MM.1S (cell line): ENCODE measurements at regions not wholly inside any gene's neighbourhood (a gene's known extent, or its start where the extent isn't known, plus 50 kb on each side); places are given as distances from the start of the nearest gene placed in this dataset.

ENCODE experiments used
- DNase-seq: peaks from one replicate; pipeline ENCODE4 v3.0.0-alpha.2; 2015
- H2AFZ ChIP-seq: fragments of 300-600 bp; sonication (generic); 2 replicates; pipeline ENCODE4 v1.6.0; 2016; ENCODE audit warnings: antibody characterized with exemption, low read length
- H3F3A ChIP-seq: fragments of 300-600 bp; sonication (generic); 2 replicates; pipeline ENCODE4 v1.6.1; 2016; ENCODE audit warnings: mild to moderate bottlenecking, antibody characterized with exemption, low read length, moderate library complexity, mixed read lengths; ENCODE audit not compliant: insufficient read depth
- H3K27ac ChIP-seq: fragments of 300-600 bp; sonication (generic); 2 replicates; pipeline ENCODE4 v1.5.1; 2016; ENCODE audit warnings: mild to moderate bottlenecking, low read length
- H3K27me3 ChIP-seq: fragments of 300-600 bp; sonication (generic); replicated peaks from 2 replicates; pipeline ENCODE4 v1.6.0; 2016; ENCODE audit warnings: low read length; ENCODE audit not compliant: insufficient read depth
- H3K36me3 ChIP-seq: fragments of 300-600 bp; sonication (generic); replicated peaks from 2 replicates; pipeline ENCODE4 v1.6.1; 2016; ENCODE audit warnings: mild to moderate bottlenecking, low read length, mixed read lengths; ENCODE audit not compliant: insufficient read depth
- H3K4me1 ChIP-seq: fragments of 300-600 bp; sonication (generic); 2 replicates; pipeline ENCODE4 v1.6.1; 2016; ENCODE audit warnings: low read length, mixed read lengths
- H3K4me2 ChIP-seq: fragments of 300-600 bp; sonication (generic); 2 replicates; pipeline ENCODE4 v1.6.0; 2016; ENCODE audit warnings: low read depth, low read length
- H3K4me3 ChIP-seq: fragments of 300-600 bp; sonication (generic); 2 replicates; pipeline ENCODE4 v1.5.1; 2016; ENCODE audit warnings: low read length, mixed read lengths
- H3K79me2 ChIP-seq: fragments of 300-600 bp; sonication (generic); 2 replicates; pipeline ENCODE4 v1.6.1; 2016; ENCODE audit warnings: mixed run types, low read length, mixed read lengths
- H3K9ac ChIP-seq: fragments of 300-600 bp; sonication (generic); 2 replicates; pipeline ENCODE4 v1.6.1; 2016; ENCODE audit warnings: low read length, mixed read lengths
- H3K9me2 ChIP-seq: fragments of 300-600 bp; sonication (generic); replicated peaks from 2 replicates; pipeline ENCODE4 v1.6.1; 2016; ENCODE audit warnings: mild to moderate bottlenecking, low read length, mixed read lengths; ENCODE audit not compliant: insufficient read depth
- H3K9me3 ChIP-seq: fragments of 300-600 bp; sonication (generic); replicated peaks from 2 replicates; pipeline ENCODE4 v1.6.1; 2016; ENCODE audit warnings: mild to moderate bottlenecking, low read length, mixed read lengths; ENCODE audit not compliant: insufficient read depth
- H4K20me1 ChIP-seq: fragments of 300-600 bp; sonication (generic); 2 replicates; pipeline ENCODE4 v1.6.1; 2016; ENCODE audit warnings: mild to moderate bottlenecking, low read length, moderate library complexity, mixed read lengths; ENCODE audit not compliant: insufficient read depth
- EZH2 ChIP-seq: fragments of 300-600 bp; sonication (generic); optimal IDR thresholded peaks from 2 replicates; pipeline ENCODE3; 2017; ENCODE audit warnings: low read depth, mild to moderate bottlenecking, antibody characterized with exemption, low read length, mixed read lengths
- EZH2phosphoT487 ChIP-seq: fragments of 300-600 bp; sonication (generic); IDR thresholded peaks from 2 replicates; pipeline ENCODE4 v1.6.1; 2018; ENCODE audit warnings: antibody characterized with exemption, low read length
- TF ChIP-seq, protein P1 (sequence below): fragments of 300-600 bp; sonication (generic); IDR thresholded peaks from 2 replicates; pipeline ENCODE4 v1.5.1; 2016; ENCODE audit warnings: antibody characterized with exemption, low read length, mixed read lengths

DNA sequence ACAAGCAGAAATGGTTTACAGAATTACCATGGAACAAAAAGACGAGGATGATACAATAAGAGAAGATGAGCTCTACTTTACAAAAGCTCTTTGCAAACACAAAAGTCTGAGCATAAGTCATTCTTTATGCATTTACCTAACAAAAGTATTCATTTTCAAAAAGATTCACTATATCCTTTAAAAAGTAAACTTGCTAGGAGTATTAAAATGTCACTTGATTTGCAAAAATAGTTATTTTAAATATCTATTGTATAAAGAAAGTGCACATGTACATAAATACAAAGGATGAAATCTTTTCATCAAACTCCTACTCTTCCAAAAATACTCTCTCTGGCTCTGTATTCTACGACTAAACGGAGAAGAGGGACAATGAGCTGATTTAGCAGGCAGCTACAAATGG lies 146.4 kb upstream of the STEAP1 start:
- Histone ChIP-seq H3K79me2 (no peaks in the 10 kb centered on the region), H3K36me3 (no peaks in the 10 kb centered on the region), H3K4me3 (no peak overlapping the region), H3F3A (no peaks in the 10 kb centered on the region), H4K20me1 (no peaks in the 10 kb centered on the region), H3K27ac (no peak overlapping the region), H3K9me2 (no peaks in the 10 kb centered on the region), H3K4me2 (no peak overlapping the region), H2AFZ (no peak overlapping the region), H3K27me3 (no peaks in the 10 kb centered on the region), H3K9me3 (no peaks in the 10 kb centered on the region), H3K9ac (no peak overlapping the region), H3K4me1 (no peaks in the 10 kb centered on the region)
- TF ChIP-seq, protein P1, sequence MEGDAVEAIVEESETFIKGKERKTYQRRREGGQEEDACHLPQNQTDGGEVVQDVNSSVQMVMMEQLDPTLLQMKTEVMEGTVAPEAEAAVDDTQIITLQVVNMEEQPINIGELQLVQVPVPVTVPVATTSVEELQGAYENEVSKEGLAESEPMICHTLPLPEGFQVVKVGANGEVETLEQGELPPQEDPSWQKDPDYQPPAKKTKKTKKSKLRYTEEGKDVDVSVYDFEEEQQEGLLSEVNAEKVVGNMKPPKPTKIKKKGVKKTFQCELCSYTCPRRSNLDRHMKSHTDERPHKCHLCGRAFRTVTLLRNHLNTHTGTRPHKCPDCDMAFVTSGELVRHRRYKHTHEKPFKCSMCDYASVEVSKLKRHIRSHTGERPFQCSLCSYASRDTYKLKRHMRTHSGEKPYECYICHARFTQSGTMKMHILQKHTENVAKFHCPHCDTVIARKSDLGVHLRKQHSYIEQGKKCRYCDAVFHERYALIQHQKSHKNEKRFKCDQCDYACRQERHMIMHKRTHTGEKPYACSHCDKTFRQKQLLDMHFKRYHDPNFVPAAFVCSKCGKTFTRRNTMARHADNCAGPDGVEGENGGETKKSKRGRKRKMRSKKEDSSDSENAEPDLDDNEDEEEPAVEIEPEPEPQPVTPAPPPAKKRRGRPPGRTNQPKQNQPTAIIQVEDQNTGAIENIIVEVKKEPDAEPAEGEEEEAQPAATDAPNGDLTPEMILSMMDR, result no peak
- no peak for TF ChIP-seq EZH2
- no peak for TF ChIP-seq EZH2phosphoT487
- no peak for DNase-seq

DNA sequence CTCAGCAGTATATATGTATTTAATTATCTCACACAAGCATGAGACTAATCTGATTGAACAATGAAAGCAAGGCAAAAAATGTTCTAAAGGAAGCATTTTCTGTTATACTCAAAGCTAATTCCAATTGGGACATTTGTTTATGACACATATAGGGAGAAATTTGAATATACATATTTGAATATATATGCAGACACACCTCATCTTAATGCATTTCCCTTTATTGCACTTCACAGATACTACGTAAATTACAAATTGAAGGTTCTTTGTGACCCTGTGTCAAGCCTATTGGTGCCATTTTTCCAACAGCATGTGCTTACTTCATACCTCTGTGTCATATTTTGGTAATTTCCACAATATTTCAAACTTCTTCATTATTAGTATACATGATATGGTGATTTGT lies 132.1 kb upstream of the STEAP1 start:
- Histone ChIP-seq H3K9me3 (no peaks in the 10 kb centered on the region), H3K79me2 (no peaks in the 10 kb centered on the region), H4K20me1 (no peaks in the 10 kb centered on the region), H3F3A (no peaks in the 10 kb centered on the region), H3K4me2 (no peak overlapping the region), H3K4me1 (no peaks in the 10 kb centered on the region), H3K36me3 (no peaks in the 10 kb centered on the region; the same call in 1 of the 2 replicates), H3K9me2 (no peaks in the 10 kb centered on the region), H3K4me3 (no peak overlapping the region), H3K9ac (no peak overlapping the region), H2AFZ (no peak overlapping the region), H3K27ac (no peak overlapping the region), H3K27me3 (no peaks in the 10 kb centered on the region)
- TF ChIP-seq, protein P1, result no peak
- no peak for TF ChIP-seq EZH2
- no peak for TF ChIP-seq EZH2phosphoT487
- no peak for DNase-seq

DNA sequence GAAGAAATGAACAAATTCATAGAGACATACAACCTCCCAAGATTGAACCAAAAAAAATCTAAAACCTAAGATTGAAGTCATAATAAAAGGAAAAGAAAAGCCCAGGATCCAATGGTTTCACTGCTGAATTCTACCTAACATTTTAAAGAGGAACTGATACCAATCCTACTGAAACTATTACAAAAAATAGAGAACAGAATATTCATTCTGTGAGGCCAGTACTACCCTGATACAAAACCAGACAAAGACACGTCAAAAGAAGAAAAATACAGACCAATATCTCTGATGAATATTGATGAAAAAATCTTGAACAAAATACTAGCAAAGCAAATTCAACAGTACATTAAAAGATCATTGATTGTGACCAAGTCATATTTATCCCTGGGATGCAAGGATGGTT lies 128.5 kb upstream of the STEAP1 start:
- Histone ChIP-seq H3K9me2 (no peaks in the 10 kb centered on the region), H3K27me3 (no peaks in the 10 kb centered on the region), H3K9ac (no peak overlapping the region), H3K4me2 (no peak overlapping the region), H3K36me3 (no peaks in the 10 kb centered on the region; the same call in 1 of the 2 replicates), H3K4me3 (no peak overlapping the region), H3K79me2 (no peaks in the 10 kb centered on the region), H2AFZ (no peak overlapping the region), H4K20me1 (no peaks in the 10 kb centered on the region), H3K4me1 (no peaks in the 10 kb centered on the region), H3K9me3 (no peaks in the 10 kb centered on the region), H3F3A (no peaks in the 10 kb centered on the region), H3K27ac (no peak overlapping the region)
- TF ChIP-seq EZH2phosphoT487, result no peak
- no peak for TF ChIP-seq EZH2
- TF ChIP-seq, protein P1, result no peak
- no peak for DNase-seq
